ENCODE measurements at regions not wholly inside any gene's neighbourhood (a gene's known extent, or its start where the extent isn't known, plus 50 kb on each side); places are given as distances from the start of the nearest gene placed in this dataset.

GRCh38 chr9:60545878-60546385 lies 368.3 kb upstream of the SPATA31A5 start:
- no peak for TF ChIP-seq CTCF (IDR thresholded peaks at IDR 0.05; ENCODE audit: borderline replicate concordance, extremely low read depth, low read length, poor library complexity, severe bottlenecking)
- TF ChIP-seq EZH2 (IDR thresholded peaks at IDR 0.05; ENCODE audit: borderline replicate concordance, low read depth, low read length, severe bottlenecking), result no peak
